GM18511 (cell line): ENCODE measurements at regions not wholly inside any gene's neighbourhood (a gene's known extent, or its start where the extent isn't known, plus 50 kb on each side); places are given as distances from the start of the nearest gene placed in this dataset.

Experiments used
- ATAC-seq: cut with Tn5 transposase; IDR thresholded peaks from one replicate; pipeline ENCODE4 v1.9.1; 2021; ENCODE audit warnings: mild to moderate bottlenecking, moderate library complexity; ENCODE audit not compliant: unreplicated experiment

DNA sequence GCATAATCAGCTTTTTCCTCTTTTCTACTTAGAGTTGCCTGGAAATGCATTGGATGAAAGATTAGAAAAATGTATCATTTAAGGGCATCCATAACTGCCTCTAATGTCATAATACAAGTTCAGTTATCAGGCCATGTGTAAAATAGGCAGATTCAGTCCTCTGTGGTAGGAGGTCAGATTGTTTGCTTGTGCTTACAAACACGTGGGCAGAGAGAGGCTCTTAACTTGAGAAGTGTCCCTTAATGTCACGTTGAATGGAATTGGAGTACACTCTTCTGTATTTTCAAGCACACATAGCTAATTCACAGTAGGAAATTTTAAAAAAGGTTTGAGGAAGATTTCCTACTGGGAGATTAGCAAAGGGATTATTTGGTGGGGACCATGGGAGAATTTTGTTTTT, 359.8 kb upstream of the MTPN start:
- ATAC-seq: no peak

DNA sequence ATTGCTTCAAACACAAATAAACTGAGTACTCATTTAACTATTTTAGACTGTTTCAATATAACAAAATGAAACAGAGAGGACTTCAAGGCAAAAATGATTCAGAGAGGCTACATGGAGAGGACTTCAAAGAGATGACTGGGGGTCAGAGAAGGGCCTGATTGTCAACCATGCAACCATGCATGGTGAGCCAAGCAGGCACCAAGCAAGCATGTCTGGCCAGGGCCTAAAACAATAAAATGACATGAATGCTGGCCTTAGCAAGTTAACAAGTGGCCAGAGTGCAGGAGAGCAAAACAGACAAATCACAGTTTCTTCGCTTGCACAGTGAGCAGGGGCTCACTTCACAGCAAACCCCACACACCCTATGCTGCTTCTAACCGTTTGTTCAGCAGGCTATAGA, 356.5 kb upstream of the MTPN start:
- no peak for ATAC-seq

DNA sequence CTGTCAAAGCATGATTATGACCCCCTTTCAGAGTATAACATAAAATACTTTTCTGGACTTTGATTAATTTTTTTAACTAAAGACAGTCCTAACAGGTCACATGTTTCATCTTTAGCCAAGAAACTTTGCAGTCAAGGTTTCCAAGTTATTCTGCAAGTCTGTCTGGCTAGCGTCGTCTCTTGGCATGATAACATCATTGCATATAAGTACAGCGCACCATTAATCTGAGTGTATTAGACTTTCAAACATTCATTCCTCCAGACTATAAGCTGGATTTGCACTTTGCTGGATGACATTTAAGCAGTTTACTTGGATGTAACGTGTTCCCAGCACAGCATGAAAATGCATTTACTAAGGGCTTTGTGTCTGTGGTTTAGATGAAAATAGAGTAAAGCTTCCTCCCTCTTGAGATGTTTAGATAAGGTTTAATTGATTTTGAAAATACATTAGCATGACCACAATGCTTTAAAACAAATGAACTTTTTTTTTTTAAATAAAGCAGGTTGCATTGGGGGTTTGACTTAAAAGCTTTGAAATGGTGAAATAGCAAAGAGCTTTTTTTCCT, 349.0 kb upstream of the MTPN start:
- no peak for ATAC-seq

DNA sequence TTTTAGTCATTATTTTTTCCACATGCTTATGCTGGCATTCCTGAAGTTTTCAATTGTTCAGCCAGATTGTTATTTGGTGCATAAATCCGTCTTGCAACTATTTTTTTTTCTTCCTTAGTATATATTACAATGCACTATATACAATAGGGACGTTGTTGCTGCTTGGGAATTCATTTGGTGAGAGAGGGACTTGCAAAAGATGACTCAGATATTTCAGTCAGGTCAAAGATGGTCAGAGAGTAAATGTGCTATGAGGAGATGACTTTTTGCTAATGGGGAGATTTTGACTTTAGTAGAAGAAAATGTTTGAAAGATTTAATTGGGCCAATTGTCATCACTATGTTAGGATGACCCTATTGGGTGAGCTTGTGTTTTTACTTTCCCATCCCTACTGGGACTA, 348.4 kb upstream of the MTPN start:
- ATAC-seq: no peak

DNA sequence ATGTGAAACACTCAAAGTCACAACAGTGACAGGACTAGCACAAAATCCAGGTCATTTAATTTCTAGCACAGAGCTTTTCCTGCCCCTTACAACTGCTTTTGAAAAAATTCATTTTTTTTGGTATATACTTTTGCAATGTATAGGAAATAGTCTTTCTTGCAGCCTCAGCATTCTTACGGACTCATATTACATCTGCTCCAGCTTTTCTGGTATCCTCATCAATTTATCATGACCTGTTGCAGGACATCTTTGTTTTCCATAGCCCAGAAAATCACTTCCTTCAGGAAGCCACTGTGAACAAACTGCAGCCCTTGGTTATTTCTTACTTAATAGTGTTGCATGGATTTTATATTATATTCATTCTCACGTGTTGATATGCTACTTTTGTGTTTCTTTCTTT, 347.9 kb upstream of the MTPN start:
- ATAC-seq: no peak

DNA sequence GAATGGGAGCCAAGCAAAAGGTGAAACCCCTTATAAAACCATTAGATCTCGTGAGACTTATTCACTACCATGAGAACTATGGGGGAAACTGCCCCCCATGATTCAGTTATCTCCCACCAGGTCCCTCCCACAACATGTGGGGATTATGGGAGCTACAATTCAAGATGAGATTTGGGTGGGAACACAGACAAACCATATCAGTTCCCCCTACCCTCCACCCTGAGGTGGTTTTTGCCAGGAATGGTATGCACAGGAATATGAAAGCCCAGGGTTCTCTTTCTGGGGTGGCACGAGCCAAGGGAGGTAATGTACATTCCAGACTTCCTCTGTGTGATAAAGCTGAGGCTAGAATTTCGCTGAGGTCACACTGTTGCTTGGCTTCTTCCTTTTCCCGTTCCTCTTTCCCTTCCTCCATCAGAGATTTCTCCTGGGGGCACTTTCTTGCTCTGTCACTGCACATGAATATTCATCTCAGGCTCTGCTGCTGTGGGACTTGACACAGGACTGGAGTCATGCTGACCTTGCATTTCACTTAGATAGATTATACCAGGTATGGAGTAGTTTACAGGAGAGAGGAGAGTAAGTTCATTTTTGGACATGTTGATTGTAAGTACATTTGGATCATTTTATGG, 347.0 kb upstream of the MTPN start:
- ATAC-seq: no peak

DNA sequence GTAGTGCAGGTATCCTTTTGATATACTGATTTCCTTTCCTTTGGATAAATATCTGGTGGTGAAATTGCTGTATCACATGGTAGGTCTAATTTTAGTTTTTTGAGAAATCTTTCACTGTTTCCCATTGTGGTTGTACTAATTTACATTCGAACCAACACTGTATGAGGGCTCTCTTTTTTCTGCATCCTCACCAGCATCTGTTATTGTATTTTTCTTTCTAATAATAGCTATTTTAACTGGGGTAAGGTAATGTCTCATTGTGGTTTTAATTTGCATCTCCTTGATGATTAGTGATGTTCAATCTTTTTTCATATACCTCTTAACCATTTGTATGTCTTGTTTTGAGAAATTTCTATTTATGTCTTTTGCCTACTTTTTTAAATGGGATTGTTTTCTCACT, 335.4 kb upstream of the MTPN start:
- ATAC-seq: peak; percentile 83

DNA sequence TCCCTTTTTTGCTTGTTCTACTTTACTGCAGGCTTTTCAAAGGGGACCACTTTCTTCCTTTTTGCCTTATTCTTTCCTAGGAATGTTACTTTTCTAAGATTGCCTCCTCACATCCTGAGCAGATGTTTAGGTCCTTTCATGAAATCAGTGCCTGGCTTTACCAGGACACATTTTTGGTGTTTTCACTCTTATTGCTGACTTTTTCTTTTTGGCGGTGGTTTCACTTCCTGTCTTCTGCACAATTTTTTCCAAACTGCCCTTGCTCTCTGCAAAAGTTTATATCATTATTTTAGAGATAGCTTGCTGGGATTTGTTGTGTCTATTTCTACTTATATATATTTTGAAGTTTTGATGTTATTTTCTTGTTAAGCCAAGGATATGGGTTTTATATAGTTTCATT, 332.2 kb upstream of the MTPN start:
- no peak for ATAC-seq

DNA sequence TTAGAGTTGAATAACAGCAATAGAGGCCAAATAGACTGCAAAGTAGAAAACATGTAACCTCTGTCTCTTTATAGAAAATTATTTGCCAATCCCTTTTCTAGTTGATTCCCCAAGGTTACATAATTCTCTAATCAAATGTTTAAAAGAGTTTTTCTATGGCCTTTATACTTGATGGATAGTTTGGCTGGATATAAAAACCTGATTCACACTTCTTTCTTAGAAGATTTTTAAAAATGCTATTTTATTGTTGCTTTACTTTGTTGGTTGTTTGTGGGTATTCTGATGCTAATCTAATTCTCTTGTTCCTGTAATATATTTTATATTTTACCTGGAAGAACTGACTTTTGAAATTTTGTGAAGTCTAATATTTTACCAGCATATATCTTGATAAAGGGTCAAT, 331.1 kb upstream of the MTPN start:
- ATAC-seq: no peak

DNA sequence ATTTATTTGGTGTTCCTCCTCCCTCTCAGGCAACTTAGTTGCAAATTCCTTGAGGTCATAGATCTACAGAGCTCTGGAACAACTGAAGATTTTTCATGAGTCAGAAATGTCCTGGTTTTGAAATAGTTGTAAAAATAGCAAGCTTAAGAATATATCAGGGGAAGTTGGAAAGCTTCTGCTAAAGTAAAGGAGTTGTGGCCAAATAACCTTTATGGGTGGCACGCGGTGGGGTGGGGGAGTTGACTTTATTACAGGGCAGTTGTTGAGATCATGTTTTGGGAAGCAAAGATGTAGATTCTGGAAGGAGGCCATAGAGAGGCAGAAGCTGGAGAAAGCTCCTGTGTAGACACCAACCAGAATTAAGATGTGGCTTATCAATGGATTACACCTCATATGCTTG, 326.0 kb upstream of the MTPN start:
- no peak for ATAC-seq

DNA sequence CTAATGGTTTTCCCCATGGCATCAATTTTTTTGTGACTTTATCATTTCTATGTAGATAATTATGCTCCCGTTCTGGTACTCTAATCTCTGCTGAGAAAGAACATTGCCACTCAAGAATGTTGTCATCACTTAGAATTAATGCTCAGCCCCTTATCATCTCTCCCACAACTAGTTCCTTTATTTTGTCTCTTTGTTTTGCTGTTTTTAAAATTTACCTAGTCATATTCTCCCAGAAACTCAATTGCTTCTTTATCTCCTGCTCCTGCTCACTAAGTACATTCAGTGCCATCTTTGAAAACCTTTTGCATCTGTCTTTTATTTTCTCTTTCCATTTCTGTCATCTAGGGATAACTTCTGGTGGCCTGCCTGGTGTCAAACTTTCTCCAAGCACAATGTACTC, 324.9 kb upstream of the MTPN start:
- no peak for ATAC-seq

DNA sequence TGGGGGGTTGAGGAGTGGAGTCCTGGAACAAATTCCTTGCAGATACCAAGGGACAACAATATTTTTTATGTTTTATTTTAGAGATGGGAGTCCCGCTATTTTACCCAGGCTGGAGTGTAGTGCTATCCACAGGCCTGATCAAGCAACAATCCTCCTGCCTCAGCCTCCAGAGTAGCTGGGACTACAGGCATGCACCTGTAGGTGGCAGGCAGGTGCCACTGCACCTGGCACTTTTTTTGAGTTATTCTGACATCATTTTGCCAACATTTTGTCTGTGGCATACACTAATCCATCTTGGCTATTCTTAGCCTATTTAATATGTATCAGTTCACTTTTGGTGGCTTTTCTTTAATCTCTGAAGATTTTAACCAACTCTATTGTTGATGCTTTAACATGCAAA, 317.8 kb upstream of the MTPN start:
- no peak for ATAC-seq

DNA sequence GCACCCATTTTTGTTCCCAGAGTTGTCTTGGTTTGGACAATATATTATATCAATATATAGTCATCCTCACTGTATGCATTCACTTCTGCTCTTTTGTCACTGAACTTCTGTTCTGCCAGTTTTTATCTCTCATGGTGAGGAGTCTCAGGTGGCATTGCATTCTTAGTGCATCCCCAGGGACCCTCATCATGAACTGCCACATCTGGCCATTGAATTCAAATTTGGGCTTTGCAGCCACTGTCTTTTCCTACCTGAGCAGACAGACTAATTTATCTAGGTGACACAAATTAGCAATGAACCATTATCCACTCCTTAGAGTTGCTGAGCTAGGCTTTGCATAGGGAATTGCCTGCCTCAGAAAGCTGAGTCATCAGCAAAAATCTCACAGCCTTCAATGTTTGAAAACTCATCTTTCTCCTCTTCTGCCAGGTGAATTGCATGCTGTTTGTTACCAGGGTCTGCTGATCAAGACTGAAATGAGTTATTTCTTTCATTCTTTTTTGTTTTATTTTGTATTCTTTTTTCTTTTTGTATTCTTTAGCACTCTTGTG, 316.8 kb upstream of the MTPN start:
- ATAC-seq: peak; percentile 2

DNA sequence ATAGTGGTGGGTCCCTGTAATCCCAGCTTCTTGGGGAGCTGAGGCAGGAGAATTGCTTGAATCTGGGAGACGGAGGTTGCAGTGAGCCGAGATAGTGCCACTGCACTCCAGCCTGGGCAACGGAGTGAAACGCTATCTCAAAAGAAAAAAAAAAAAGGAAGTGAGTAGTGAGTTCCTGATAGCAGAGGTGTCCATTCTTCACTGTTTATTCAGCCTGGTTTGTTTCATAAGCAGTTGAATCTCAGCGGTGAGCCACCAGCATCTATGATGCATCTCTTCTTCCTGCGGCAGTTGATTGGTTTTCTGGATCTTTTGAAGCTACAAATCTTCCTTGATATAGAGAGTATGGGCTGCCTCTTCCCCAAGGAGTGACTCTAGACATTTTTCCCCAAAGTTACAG, 316.1 kb upstream of the MTPN start:
- peak; percentile 98 for ATAC-seq

DNA sequence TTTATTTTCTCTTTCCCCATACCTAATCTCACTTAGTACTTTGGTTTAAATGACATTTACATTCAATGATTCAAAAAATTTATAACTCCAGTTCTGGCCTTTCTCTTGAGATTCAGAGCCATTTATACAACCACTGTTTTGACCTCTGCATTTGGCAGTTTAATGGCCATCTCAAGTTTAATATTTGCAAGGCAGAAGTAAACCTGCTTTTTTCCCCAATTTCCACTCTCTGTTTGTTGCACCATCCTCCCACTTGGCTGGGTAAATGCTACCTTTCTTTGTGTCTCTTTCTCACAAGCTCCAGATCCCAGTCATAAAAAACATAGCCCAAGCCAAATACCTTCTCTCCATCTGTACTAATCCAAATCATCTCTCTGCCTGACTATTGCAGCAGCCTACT, 315.2 kb upstream of the MTPN start:
- no peak for ATAC-seq

DNA sequence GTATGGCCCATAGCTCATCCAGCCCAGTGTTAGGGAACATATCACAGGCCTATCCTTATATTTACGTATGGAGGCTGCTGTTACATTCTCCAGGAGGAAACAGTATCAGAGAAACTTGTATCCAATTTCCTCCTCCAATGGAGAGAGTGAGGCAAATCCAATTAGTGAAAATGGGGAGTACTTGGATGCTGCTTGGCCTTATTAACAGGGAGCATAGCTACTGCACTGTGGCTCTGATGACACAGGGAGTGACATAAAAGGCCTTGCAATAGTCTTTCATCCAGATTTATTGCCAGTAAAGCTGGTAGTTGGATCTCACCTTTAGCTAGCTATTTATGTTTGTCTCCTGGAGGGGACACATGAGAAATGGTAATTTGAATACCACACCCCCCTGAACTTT, 313.2 kb upstream of the MTPN start:
- no peak for ATAC-seq

DNA sequence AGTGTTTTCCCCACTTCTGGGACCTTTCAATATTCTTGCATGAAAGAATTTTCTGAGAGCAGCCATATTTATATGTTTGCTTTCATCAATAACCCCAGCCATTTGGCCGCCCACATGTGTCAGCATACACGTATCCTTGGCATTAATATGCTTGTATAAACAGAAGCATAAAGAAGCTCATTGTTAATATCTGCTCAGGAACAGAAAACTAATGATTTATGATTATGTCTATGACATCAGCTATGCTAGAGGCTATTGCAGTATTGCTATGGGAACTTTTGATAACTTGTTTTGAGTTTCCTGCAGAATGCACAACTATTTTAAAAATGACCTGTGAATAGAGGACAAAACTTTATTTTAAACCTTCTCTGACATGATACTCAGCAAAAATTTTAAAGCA, 300.9 kb upstream of the MTPN start:
- no peak for ATAC-seq

DNA sequence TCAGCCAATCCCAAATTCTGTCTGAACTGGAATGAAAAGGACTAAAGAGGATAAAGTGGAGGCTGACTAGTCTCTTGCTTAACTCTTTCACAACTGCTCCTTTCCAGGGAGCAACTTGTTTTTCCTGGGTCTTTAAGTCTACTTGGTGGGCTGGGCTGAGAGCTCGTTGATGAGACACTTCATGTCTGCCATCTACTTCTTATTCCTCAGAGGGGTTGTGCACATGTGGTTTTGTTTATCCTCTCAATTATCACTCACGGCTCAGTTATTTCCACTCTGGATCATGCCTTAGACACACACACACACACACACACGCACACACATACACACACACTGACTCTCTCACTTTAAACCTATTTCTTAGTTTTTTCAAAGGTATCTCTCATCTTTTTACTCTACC, 298.6 kb upstream of the MTPN start:
- no peak for ATAC-seq

DNA sequence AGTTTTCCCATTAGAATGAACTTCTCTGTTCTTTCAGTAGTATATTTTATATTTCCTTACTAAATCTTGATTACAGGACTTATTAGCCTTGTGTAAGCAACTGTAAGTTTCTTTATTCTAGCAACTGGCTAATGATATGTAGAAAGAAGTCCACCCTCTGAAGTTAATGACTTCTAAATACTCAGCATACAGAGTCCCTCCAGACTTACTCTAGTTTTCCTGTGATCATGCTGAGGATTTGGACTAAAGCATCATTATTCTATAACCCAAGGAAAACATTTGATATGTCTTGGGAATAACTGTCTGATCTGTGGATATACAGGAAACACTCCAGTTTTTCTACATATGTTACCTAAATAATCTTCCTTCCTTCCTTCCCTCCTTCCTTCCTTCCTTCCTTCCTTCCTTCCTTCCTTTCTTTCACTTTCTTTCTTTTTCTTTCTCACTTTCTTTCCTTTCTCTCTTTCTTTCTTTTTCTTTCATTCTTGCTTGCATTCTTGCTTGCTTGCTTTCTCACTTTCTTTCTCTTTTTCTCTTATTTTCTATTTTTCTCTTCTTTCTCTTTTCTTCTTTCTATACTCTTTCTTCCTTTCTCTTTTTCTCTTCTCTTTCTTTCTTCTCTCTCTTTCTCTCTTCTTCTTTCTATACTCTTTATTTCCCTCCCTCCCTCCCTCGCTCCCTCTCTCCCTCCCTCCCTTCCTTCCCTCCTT, 297.6 kb upstream of the MTPN start:
- no peak for ATAC-seq

DNA sequence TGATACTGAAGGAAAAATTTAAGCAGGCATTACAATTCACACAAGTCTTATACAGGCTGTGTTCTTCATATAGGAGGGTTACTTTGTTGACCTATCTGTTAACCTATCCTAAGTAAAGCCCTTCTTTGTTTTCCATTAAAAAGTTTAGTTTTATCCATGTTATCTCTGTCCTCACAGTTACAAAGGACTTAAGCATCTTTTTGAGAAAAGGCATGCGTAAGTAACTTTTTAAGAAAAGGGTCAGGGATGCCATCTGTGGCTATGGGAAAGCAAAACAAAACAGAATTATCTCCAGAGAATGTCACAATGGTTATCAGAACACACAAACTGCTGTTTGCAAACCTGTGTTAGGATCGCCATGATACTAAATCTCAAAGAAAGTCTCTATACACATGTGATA, 295.8 kb upstream of the MTPN start:
- no peak for ATAC-seq

DNA sequence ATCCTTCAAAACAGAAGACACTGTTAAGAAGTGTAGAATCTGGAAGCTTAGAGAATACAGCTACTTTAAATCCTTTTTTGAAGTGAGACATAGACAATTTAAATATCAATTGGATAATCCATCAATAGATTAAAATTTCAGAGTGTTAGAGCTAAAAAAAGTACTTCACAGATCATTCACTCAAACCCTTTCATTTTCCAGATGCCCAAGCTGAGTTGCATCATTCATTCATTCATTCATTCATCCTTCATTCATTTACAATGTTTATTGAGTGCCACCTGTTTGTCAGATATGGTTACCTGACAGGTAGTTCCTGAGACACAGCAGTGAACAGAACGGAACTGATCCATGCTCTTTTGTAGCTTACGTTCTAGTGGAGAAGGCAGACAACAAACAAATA, 290.7 kb upstream of the MTPN start:
- no peak for ATAC-seq

DNA sequence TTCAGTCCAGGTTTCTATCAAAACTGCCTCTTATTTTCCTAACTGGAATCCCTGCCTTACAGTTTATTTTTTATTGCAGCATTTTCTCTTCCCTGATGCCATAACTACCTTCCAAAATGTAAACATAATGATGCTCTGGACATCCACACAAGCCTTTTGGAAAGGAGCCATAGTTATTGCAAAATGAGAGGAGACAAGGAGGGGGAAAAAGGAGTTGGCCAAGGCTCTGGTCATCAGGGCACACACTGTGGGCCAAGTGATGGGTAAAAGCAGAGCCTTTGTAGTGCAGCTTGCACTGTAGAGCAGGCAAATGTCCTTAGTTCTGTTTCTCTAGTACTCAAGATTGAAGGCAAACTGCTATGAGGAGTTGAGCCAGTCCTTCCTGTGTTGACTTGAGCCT, 289.3 kb upstream of the MTPN start:
- no peak for ATAC-seq
